Cardiac muscle cell (in vitro differentiated cells and primary cell): ENCODE measurements at regions not wholly inside any gene's neighbourhood (a gene's known extent, or its start where the extent isn't known, plus 50 kb on each side); places are given as distances from the start of the nearest gene placed in this dataset.
A peak's percentile ranks its signal among the peaks of the same experiment; 100 is the strongest.
"Not testable (repeated sequence)": the region's sequence is repeated elsewhere in the genome, so short reads cannot be mapped to it uniquely, and the experiment has no call there.

Experiments
- DNase-seq, 2 donors: peaks; one replicate each; pipeline versions ENCODE4 v3.0.0 to v3.0.0-alpha.2; 2010 to 2017; ENCODE audit warnings: low read depth in 1 of 2, low spot score in 1 of 2
- H3K27ac ChIP-seq: fragments of 200-600 bp; sonication (generic); 2 replicates; pipeline ENCODE4 v1.5.1; 2016
- H3K27me3 ChIP-seq: fragments of 200-600 bp; sonication (generic); 2 replicates; pipeline ENCODE4 v1.6.0; 2016; ENCODE audit warnings: control low read depth
- H3K36me3 ChIP-seq: fragments of 200-600 bp; sonication (generic); 2 replicates; pipeline ENCODE4 v1.5.1; 2016; ENCODE audit warnings: control low read depth
- H3K4me1 ChIP-seq: fragments of 200-600 bp; sonication (generic); 2 replicates; pipeline ENCODE4 v1.8.1; 2017; ENCODE audit warnings: low read depth, mild to moderate bottlenecking, mixed run types
- H3K4me3 ChIP-seq: fragments of 200-600 bp; sonication (generic); 2 replicates; pipeline ENCODE4 v1.5.1; 2016; ENCODE audit warnings: mild to moderate bottlenecking
- H3K9me3 ChIP-seq: fragments of 200-600 bp; sonication (generic); 2 replicates; pipeline ENCODE4 v1.5.1; 2017; ENCODE audit warnings: low read depth, mild to moderate bottlenecking, control low read depth
- TF ChIP-seq, protein P1 (sequence below): IDR thresholded peaks from 2 replicates; pipeline ENCODE4 v1.5.1; 2012; ENCODE audit warnings: low read depth, mild to moderate bottlenecking, low read length

DNA sequence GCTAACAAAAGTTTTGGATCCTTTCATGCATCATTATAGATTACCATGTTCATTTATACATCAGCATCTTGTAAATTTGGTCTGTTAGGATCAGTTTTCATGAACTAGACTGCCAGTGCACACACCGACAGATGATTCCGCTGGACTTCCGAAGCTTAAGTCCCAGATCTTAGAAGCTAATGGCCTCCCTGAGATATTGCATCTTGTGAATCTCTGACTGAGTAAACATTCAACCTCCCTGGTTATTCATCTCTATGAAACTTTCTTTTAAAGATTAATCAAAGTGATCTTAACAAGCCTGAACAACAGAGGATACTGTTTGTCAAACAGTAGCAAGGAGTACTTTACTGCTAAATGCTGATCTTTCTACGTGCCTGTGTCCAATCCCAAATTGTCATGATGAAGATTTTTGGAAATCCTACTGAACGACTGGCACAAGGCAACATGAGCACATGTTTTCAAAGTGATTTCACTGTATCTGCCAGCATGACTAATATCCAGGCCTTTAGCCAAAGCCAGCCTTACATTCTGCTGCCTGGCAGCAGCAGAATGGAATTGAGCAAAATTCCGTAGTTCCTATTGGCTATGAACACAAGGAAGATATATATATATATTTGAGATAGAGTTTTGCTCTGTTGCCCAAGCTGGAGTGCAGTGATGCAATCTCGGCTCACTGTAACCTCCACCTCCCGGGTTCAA is 91.3 kb upstream of the ANK3 start:
- DNase-seq: peak in 1 of 2 donors; percentile 92
- H3K27ac ChIP-seq: no peak overlapping the region
- TF ChIP-seq, protein P1, sequence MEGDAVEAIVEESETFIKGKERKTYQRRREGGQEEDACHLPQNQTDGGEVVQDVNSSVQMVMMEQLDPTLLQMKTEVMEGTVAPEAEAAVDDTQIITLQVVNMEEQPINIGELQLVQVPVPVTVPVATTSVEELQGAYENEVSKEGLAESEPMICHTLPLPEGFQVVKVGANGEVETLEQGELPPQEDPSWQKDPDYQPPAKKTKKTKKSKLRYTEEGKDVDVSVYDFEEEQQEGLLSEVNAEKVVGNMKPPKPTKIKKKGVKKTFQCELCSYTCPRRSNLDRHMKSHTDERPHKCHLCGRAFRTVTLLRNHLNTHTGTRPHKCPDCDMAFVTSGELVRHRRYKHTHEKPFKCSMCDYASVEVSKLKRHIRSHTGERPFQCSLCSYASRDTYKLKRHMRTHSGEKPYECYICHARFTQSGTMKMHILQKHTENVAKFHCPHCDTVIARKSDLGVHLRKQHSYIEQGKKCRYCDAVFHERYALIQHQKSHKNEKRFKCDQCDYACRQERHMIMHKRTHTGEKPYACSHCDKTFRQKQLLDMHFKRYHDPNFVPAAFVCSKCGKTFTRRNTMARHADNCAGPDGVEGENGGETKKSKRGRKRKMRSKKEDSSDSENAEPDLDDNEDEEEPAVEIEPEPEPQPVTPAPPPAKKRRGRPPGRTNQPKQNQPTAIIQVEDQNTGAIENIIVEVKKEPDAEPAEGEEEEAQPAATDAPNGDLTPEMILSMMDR: no peak
- H3K4me3 ChIP-seq: no peak overlapping the region
- H3K9me3 ChIP-seq: no peaks in the 10 kb centered on the region
- H3K36me3 ChIP-seq: no peaks in the 10 kb centered on the region
- H3K4me1 ChIP-seq: peaks cover 4% of the 10 kb centered on the region
- no peaks in the 10 kb centered on the region for H3K27me3 ChIP-seq

DNA sequence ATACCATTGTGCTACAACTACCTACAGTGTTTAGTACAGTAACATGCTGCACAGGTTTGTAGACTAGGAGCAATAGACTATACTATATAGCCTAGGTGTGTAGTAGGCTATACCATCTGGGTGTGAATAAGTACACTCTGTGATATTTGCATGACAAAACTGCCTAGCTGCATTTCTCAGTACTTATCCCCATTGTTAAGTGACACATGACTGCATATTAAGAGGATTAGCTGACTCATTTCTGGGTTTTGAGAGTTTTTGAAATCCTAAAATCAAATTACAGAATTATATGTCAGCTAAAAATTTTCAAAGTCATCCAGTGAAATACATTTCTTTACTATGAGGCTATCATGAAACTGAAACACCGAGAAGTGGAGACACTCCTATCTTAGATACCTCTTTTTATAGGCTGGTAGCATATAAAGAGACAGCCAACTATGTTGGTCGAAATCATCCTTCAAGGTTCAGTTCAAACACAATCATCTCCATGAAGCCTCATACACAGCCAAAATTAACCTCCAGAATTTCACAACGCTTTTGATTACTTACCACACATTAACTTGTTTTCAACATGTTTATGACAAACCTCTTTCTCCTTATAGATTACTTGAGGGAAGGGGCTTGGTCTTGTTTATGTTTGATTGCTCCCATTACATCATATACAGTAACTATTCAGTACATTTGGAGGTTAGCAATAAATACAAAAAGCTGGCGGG is 89.8 kb upstream of the ANK3 start:
- H3K4me1 ChIP-seq: peaks cover 4% of the 10 kb centered on the region
- TF ChIP-seq, protein P1: no peak
- no peak for DNase-seq
- no peak overlapping the region for H3K4me3 ChIP-seq
- no peaks in the 10 kb centered on the region for H3K9me3 ChIP-seq
- H3K36me3 ChIP-seq: no peaks in the 10 kb centered on the region
- no peak overlapping the region for H3K27ac ChIP-seq
- H3K27me3 ChIP-seq: no peaks in the 10 kb centered on the region

DNA sequence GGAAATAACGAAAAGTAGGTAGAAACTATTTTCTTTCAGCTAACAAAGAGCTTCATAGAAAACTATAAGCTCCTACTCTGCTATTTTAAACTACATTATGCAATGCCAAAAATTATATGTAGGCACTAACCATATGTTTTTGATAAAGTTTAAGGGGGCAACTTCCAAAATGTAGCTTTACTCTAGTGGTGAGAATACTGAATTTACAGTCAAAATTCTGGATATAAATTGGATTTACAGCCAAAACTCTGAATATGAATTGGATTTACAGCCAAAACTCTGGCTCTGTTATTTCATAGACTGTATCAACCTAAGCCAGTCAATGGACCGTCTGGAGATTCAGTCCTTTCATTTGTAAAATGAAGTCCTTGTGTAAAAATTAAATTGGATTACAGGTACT is 86.8 kb upstream of the ANK3 start:
- Histone ChIP-seq H3K27ac (no peak overlapping the region), H3K27me3 (no peaks in the 10 kb centered on the region), H3K4me1 (no peaks in the 10 kb centered on the region), H3K36me3 (no peaks in the 10 kb centered on the region), H3K9me3 (no peaks in the 10 kb centered on the region), H3K4me3 (no peak overlapping the region)
- DNase-seq: no peak
- TF ChIP-seq, protein P1: no peak

DNA sequence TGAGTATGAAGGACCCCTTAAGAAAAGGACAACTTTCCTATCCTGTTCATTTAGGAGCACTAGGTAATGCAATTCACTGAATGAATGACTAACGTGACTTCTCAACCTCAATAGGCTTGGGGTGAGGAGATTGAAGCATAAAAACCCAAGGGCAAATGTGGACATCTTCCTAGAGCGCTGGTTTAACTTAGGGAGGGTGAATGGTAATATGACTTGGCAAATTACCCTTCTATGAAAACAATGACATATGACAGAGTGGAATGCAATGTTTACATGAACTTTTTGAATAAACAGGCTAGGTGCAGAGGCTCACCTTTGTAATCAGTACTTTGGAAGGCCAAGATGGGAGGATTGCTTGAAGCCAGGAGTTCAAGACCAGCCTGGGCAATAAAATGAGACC is 83.9 kb upstream of the ANK3 start:
- TF ChIP-seq, protein P1: no peak
- H3K9me3 ChIP-seq: no peaks in the 10 kb centered on the region
- DNase-seq: no peak
- no peaks in the 10 kb centered on the region for H3K4me1 ChIP-seq
- H3K27ac ChIP-seq: no peak overlapping the region
- H3K36me3 ChIP-seq: no peaks in the 10 kb centered on the region
- no peaks in the 10 kb centered on the region for H3K27me3 ChIP-seq
- H3K4me3 ChIP-seq: no peak overlapping the region

DNA sequence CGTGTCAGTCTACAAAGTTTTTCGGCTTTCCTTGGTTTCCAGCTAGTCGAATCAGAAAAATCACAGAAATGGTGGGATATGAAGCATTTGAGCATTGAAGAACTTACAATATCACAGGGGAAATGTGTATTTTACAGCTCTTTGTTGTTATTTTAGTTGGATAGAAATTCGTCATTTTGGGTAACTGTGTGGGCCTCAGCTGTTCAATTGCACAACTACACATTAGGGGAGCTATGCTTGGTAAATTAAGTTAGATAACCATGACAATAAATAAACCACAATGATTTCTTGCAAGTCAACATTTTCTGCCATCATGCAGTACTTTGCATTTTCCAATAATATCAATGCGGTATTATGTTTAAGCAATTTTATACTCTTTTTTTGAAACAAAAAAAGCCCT is 80.4 kb upstream of the ANK3 start:
- no peaks in the 10 kb centered on the region for H3K27me3 ChIP-seq
- DNase-seq: no peak
- no peaks in the 10 kb centered on the region for H3K4me1 ChIP-seq
- H3K36me3 ChIP-seq: no peaks in the 10 kb centered on the region
- H3K27ac ChIP-seq: no peak overlapping the region
- no peaks in the 10 kb centered on the region for H3K9me3 ChIP-seq
- H3K4me3 ChIP-seq: no peak overlapping the region
- TF ChIP-seq, protein P1: no peak

DNA sequence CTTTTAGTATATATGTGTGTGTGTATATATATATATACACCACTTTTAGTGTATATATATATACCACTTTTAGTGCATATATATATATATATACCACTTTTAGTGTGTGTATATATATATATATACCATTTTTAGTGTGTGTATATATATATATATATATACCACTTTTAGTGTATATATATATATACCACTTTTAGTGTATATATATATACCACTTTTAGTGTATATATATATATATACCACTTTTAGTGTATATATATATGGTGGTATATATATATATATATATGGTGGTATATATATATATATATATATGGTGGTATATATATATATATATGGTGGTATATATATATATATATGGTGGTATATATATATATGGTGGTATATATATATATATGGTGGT is 79.5 kb upstream of the ANK3 start:
- not testable (repeated sequence) for DNase-seq, H3K4me3 ChIP-seq, H3K27me3 ChIP-seq, H3K27ac ChIP-seq, H3K9me3 ChIP-seq, H3K36me3 ChIP-seq, H3K4me1 ChIP-seq
